B cell (primary cell): ENCODE measurements at regions not wholly inside any gene's neighbourhood (a gene's known extent, or its start where the extent isn't known, plus 50 kb on each side); places are given as distances from the start of the nearest gene placed in this dataset.

Experiments used
- EZH2 ChIP-seq: IDR thresholded peaks from 2 replicates; pipeline ENCODE4 v1.6.1; 2012; ENCODE audit warnings: borderline replicate concordance, low read depth, mild to moderate bottlenecking, moderate library complexity, low read length; ENCODE audit not compliant: insufficient read depth, poor library complexity, severe bottlenecking
- TF ChIP-seq, protein P1 (sequence below): fragments of 200-600 bp; IDR thresholded peaks from one replicate; pipeline ENCODE4 v1.8.0; 2022; ENCODE audit warnings: antibody characterized with exemption, mild to moderate bottlenecking

DNA sequence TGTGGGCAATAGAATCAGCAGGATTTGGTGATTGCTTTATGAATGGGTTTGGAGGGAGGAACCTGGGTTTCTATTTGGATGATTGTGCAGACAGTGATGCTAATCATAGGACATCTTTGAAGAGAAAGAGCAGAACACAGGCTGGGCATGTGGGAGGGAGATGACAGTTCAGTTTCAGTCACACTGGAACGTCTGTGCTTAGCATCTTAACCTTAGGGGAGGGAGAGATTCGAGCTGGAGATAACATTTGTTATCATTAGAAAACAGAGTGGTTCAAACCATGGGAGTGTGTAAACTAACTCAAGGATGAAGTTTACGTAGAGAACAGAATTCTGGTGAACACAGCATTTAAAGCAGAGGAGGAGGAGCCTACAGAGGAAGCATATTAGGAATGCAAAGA, 138.6 kb upstream of the PPP2R2B start:
- TF ChIP-seq EZH2: no peak
- TF ChIP-seq, protein P1, sequence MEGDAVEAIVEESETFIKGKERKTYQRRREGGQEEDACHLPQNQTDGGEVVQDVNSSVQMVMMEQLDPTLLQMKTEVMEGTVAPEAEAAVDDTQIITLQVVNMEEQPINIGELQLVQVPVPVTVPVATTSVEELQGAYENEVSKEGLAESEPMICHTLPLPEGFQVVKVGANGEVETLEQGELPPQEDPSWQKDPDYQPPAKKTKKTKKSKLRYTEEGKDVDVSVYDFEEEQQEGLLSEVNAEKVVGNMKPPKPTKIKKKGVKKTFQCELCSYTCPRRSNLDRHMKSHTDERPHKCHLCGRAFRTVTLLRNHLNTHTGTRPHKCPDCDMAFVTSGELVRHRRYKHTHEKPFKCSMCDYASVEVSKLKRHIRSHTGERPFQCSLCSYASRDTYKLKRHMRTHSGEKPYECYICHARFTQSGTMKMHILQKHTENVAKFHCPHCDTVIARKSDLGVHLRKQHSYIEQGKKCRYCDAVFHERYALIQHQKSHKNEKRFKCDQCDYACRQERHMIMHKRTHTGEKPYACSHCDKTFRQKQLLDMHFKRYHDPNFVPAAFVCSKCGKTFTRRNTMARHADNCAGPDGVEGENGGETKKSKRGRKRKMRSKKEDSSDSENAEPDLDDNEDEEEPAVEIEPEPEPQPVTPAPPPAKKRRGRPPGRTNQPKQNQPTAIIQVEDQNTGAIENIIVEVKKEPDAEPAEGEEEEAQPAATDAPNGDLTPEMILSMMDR: no peak
